ENCODE measurements at regions not wholly inside any gene's neighbourhood (a gene's known extent, or its start where the extent isn't known, plus 50 kb on each side); places are given as distances from the start of the nearest gene placed in this dataset.
"Not testable (repeated sequence)": the region's sequence is repeated elsewhere in the genome, so short reads cannot be mapped to it uniquely, and the experiment has no call there.

GRCh38 chr1:224023122-224023521 lies 90.8 kb upstream of the FBXO28 start:
- DNase-seq, result not testable (repeated sequence)

- DNase-seq, result not testable (repeated sequence)
These were observed 91.5 kb upstream of the FBXO28 start for GRCh38 chr1:224022249-224022970.

- DNase-seq, result not testable (repeated sequence)
These were observed 94.0 kb upstream of the FBXO28 start for GRCh38 chr1:224019866-224020265.

- not testable (repeated sequence) for DNase-seq
These were observed 98.1 kb upstream of the FBXO28 start for GRCh38 chr1:224015782-224016181.

- no peak for DNase-seq
These were observed 99.6 kb upstream of the FBXO28 start for GRCh38 chr1:224014330-224014649.

- DNase-seq, result not testable (repeated sequence)
These were observed 100.1 kb upstream of the FBXO28 start for GRCh38 chr1:224013626-224014329.

GRCh38 chr1:224012807-224013434 lies 101.0 kb upstream of the FBXO28 start:
- DNase-seq, result not testable (repeated sequence)

GRCh38 chr1:224012162-224012561 lies 101.7 kb upstream of the FBXO28 start:
- DNase-seq, result not testable (repeated sequence)

GRCh38 chr1:224011751-224012150 lies 102.2 kb upstream of the FBXO28 start:
- DNase-seq, result not testable (repeated sequence)

- DNase-seq, result not testable (repeated sequence)
These were observed 102.8 kb upstream of the FBXO28 start for GRCh38 chr1:224011153-224011552.

- not testable (repeated sequence) for DNase-seq
These were observed 107.9 kb upstream of the FBXO28 start for GRCh38 chr1:224005973-224006372.

- peak in 5 of 6 experiments; percentile 21 to 55 (median 44) for DNase-seq
These were observed 109.2 kb upstream of the FBXO28 start for GRCh38 chr1:224004552-224005315.

- DNase-seq, result not testable (repeated sequence)
These were observed 110.0 kb upstream of the FBXO28 start for GRCh38 chr1:224003896-224004295.

GRCh38 chr1:224001757-224002156 lies 112.2 kb upstream of the FBXO28 start:
- DNase-seq, result not testable (repeated sequence)

- not testable (repeated sequence) for DNase-seq
These were observed 114.2 kb upstream of the FBXO28 start for GRCh38 chr1:223999761-224000160.

GRCh38 chr1:223998676-223999455 lies 115.0 kb upstream of the FBXO28 start:
- DNase-seq, result not testable (repeated sequence)

GRCh38 chr1:223996376-223996775 lies 117.5 kb upstream of the FBXO28 start:
- not testable (repeated sequence) for DNase-seq

GRCh38 chr1:223992456-223993246 lies 121.3 kb upstream of the FBXO28 start:
- DNase-seq, result peak; percentile 99 to 100 (median 99)

GRCh38 chr1:223991297-223991857 lies 122.5 kb upstream of the FBXO28 start:
- DNase-seq, result not testable (repeated sequence)

GRCh38 chr1:223961985-223962384 lies 116.2 kb upstream of the TP53BP2 start:
- DNase-seq, result not testable (repeated sequence)

GRCh38 chr1:223952801-223953200 lies 107.1 kb upstream of the TP53BP2 start:
- DNase-seq, result not testable (repeated sequence)

All from stimulated activated naive CD4-positive, alpha-beta T cell (primary cell).